SK-MEL-5 (cell line): ENCODE measurements at regions not wholly inside any gene's neighbourhood (a gene's known extent, or its start where the extent isn't known, plus 50 kb on each side); places are given as distances from the start of the nearest gene placed in this dataset.
"Not testable (repeated sequence)": the region's sequence is repeated elsewhere in the genome, so short reads cannot be mapped to it uniquely, and the experiment has no call there.

Source experiments
- DNase-seq: peaks from one replicate; pipeline ENCODE4 v3.0.0-alpha.2; 2016; ENCODE audit warnings: low read depth, low spot score
- in situ Hi-C: cut with HindIII; loops from 2 replicates; pipeline ENCODE4 v1.10.0; 2016; ENCODE audit warnings: low sequenced_read_pairs, high pct_unique_total_duplicates, low pct_unique_long_range_greater_than_20kb

GRCh38 chr12:92412856-92413255 is 267.2 kb upstream of the BTG1 start:
- no peak for DNase-seq
- in situ Hi-C loops, result no loop called here

GRCh38 chr12:92411687-92412086 is 266.0 kb upstream of the BTG1 start:
- no peak for DNase-seq
- in situ Hi-C loops, result no loop called here

- in situ Hi-C loops, result no loop called here
- peak; percentile 88 for DNase-seq
Observed at GRCh38 chr12:92408072-92408900, 262.6 kb upstream of the BTG1 start.

GRCh38 chr12:92406404-92407070 is 260.9 kb upstream of the BTG1 start:
- DNase-seq, in situ Hi-C loops: not testable (repeated sequence)

GRCh38 chr12:92405801-92406251 is 260.2 kb upstream of the BTG1 start:
- DNase-seq, in situ Hi-C loops: not testable (repeated sequence)

GRCh38 chr12:92404921-92405320 is 259.3 kb upstream of the BTG1 start:
- no peak for DNase-seq
- in situ Hi-C loops, result no loop called here

- no peak for DNase-seq
- in situ Hi-C loops, result no loop called here
Observed at GRCh38 chr12:92404259-92404894, 258.7 kb upstream of the BTG1 start.

GRCh38 chr12:92403210-92404175 is 257.8 kb upstream of the BTG1 start:
- DNase-seq, result peak; percentile 33
- in situ Hi-C loops, result no loop called here

- in situ Hi-C loops, result no loop called here
- DNase-seq, result no peak
Observed at GRCh38 chr12:92402415-92402814, 256.8 kb upstream of the BTG1 start.

GRCh38 chr12:92400006-92400405 is 254.4 kb upstream of the BTG1 start:
- in situ Hi-C loops, result no loop called here
- DNase-seq, result no peak

GRCh38 chr12:92398565-92399309 is 253.1 kb upstream of the BTG1 start:
- no peak for DNase-seq
- in situ Hi-C loops, result no loop called here

- peak; percentile 70 for DNase-seq
- in situ Hi-C loops, result no loop called here
Observed at GRCh38 chr12:92396647-92397252, 251.1 kb upstream of the BTG1 start.

- in situ Hi-C loops, result no loop called here
- no peak for DNase-seq
Observed at GRCh38 chr12:92395322-92395721, 249.7 kb upstream of the BTG1 start.

- no peak for DNase-seq
- in situ Hi-C loops, result no loop called here
Observed at GRCh38 chr12:92394895-92395294, 249.2 kb upstream of the BTG1 start.

- in situ Hi-C loops, result no loop called here
- DNase-seq, result no peak
Observed at GRCh38 chr12:92393504-92393903, 247.9 kb upstream of the BTG1 start.

GRCh38 chr12:92391726-92392125 is 246.1 kb upstream of the BTG1 start:
- in situ Hi-C loops, DNase-seq: not testable (repeated sequence)
